ENCODE measurements at regions not wholly inside any gene's neighbourhood (a gene's known extent, or its start where the extent isn't known, plus 50 kb on each side); places are given as distances from the start of the nearest gene placed in this dataset.
A peak's percentile ranks its signal among the peaks of the same experiment; 100 is the strongest.

- no peak overlapping the region for H3K27ac ChIP-seq
- no peak for TF ChIP-seq POLR2A (IDR thresholded peaks at IDR 0.05)
- TF ChIP-seq, protein P1, sequence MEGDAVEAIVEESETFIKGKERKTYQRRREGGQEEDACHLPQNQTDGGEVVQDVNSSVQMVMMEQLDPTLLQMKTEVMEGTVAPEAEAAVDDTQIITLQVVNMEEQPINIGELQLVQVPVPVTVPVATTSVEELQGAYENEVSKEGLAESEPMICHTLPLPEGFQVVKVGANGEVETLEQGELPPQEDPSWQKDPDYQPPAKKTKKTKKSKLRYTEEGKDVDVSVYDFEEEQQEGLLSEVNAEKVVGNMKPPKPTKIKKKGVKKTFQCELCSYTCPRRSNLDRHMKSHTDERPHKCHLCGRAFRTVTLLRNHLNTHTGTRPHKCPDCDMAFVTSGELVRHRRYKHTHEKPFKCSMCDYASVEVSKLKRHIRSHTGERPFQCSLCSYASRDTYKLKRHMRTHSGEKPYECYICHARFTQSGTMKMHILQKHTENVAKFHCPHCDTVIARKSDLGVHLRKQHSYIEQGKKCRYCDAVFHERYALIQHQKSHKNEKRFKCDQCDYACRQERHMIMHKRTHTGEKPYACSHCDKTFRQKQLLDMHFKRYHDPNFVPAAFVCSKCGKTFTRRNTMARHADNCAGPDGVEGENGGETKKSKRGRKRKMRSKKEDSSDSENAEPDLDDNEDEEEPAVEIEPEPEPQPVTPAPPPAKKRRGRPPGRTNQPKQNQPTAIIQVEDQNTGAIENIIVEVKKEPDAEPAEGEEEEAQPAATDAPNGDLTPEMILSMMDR (IDR thresholded peaks at IDR 0.05) = no peak
- DNase-seq = no peak
- H3K36me3 ChIP-seq = no peaks in the 10 kb centered on the region
- no peaks in the 10 kb centered on the region for H3K4me1 ChIP-seq
- no peaks in the 10 kb centered on the region for H3K27me3 ChIP-seq
- H3K4me3 ChIP-seq (replicated peaks in 1 of 3) = no peak overlapping the region
- 89 to 90% methylated on average over 6 of the region's 6 CpGs for WGBS, 2 donors
- intact Hi-C loops (cut with DNase I) = no loop called here
- no peaks in the 10 kb centered on the region for H3K9me3 ChIP-seq
Observed at GRCh38 chr1:189675712-189676244, 801.9 kb downstream of the BRINP3 start.

DNA sequence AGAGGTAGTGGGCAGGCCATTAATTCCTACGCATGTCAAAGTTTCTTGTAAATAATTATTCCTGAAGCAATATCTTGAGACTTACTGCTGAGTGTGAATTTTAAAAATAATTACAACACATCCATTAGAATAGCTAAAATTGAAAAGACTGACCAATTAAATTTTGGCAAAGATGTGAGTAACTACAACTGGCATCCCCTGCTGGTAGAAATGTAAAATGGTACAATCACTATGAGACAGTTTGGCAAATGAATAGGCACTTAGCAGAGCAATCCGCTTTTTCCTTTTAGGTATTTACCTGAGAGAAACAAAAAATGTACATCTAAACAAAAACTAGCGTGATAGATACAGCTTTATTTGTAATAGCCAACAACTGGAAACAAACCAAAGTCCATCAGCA is 798.9 kb downstream of the BRINP3 start:
- no peaks in the 10 kb centered on the region for H3K4me1 ChIP-seq
- H3K9me3 ChIP-seq = no peaks in the 10 kb centered on the region
- H3K27ac ChIP-seq = no peak overlapping the region
- H3K4me3 ChIP-seq (replicated peaks in 1 of 3) = no peak overlapping the region
- WGBS, 2 donors = 91 to 96% methylated on average over 3 of the region's 3 CpGs
- no peak for DNase-seq
- no peak for TF ChIP-seq POLR2A (IDR thresholded peaks at IDR 0.05)
- TF ChIP-seq, protein P1 (IDR thresholded peaks at IDR 0.05) = peak in 1 of 6 experiments; percentile 11
- H3K27me3 ChIP-seq = no peaks in the 10 kb centered on the region
- H3K36me3 ChIP-seq = no peaks in the 10 kb centered on the region
- intact Hi-C loops (cut with DNase I) = no loop called here

- no peaks in the 10 kb centered on the region for H3K27me3 ChIP-seq
- H3K4me3 ChIP-seq (replicated peaks in 1 of 3) = no peak overlapping the region
- intact Hi-C loops (cut with DNase I) = no loop called here
- no peak for DNase-seq
- 49 to 51% methylated on average over 3 of the region's 3 CpGs for WGBS, 2 donors
- no peaks in the 10 kb centered on the region for H3K4me1 ChIP-seq
- no peaks in the 10 kb centered on the region for H3K36me3 ChIP-seq
- H3K9me3 ChIP-seq = no peaks in the 10 kb centered on the region
- TF ChIP-seq POLR2A (IDR thresholded peaks at IDR 0.05) = no peak
- TF ChIP-seq, protein P1 (IDR thresholded peaks at IDR 0.05) = no peak
- no peak overlapping the region for H3K27ac ChIP-seq
Observed at GRCh38 chr1:189681252-189681919, 796.3 kb downstream of the BRINP3 start.

GRCh38 chr1:189682591-189682990 is 795.1 kb downstream of the BRINP3 start:
- Histone ChIP-seq H3K4me3 (replicated peaks in 1 of 3) (no peak overlapping the region), H3K4me1 (no peaks in the 10 kb centered on the region), H3K27me3 (no peaks in the 10 kb centered on the region), H3K9me3 (no peaks in the 10 kb centered on the region), H3K27ac (no peak overlapping the region), H3K36me3 (no peaks in the 10 kb centered on the region)
- intact Hi-C loops (cut with DNase I) = no loop called here
- no peak for DNase-seq
- TF ChIP-seq POLR2A (IDR thresholded peaks at IDR 0.05) = no peak
- TF ChIP-seq, protein P1 (IDR thresholded peaks at IDR 0.05) = no peak
- 76 to 84% methylated on average over 3 of the region's 3 CpGs for WGBS, 2 donors

GRCh38 chr1:189686288-189686687 is 791.4 kb downstream of the BRINP3 start:
- no peak overlapping the region for H3K27ac ChIP-seq
- TF ChIP-seq POLR2A (IDR thresholded peaks at IDR 0.05) = no peak
- TF ChIP-seq, protein P1 (IDR thresholded peaks at IDR 0.05) = no peak
- DNase-seq = no peak
- intact Hi-C loops (cut with DNase I) = no loop called here
- H3K9me3 ChIP-seq = no peaks in the 10 kb centered on the region
- WGBS, 2 donors = 85 to 89% methylated on average over 1 of the region's 1 CpG
- no peaks in the 10 kb centered on the region for H3K27me3 ChIP-seq
- H3K4me3 ChIP-seq (replicated peaks in 1 of 3) = no peak overlapping the region
- H3K36me3 ChIP-seq = no peaks in the 10 kb centered on the region
- no peaks in the 10 kb centered on the region for H3K4me1 ChIP-seq
